ENCODE measurements at regions not wholly inside any gene's neighbourhood (a gene's known extent, or its start where the extent isn't known, plus 50 kb on each side); places are given as distances from the start of the nearest gene placed in this dataset.

DNA sequence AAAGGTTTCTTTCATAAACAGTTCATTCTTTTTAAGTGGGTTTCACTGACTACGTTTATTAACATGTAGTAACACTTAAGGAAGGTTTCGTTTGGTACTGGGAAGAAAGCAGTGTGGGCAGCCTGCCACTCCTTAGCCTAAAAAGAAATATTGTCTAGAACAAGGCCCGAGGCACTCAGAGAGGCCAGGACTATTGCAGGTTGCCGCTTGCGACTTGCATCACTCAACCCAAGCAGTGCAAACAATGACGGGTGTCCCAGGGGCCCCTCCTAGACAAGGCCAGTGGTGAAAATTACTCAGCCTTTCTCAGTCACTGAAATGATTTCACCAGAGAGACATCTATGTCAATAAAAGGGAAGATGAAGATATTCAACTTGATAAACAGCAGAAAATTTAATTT lies 243.9 kb downstream of the SNX13 start (continued):
- TF ChIP-seq, protein P1, sequence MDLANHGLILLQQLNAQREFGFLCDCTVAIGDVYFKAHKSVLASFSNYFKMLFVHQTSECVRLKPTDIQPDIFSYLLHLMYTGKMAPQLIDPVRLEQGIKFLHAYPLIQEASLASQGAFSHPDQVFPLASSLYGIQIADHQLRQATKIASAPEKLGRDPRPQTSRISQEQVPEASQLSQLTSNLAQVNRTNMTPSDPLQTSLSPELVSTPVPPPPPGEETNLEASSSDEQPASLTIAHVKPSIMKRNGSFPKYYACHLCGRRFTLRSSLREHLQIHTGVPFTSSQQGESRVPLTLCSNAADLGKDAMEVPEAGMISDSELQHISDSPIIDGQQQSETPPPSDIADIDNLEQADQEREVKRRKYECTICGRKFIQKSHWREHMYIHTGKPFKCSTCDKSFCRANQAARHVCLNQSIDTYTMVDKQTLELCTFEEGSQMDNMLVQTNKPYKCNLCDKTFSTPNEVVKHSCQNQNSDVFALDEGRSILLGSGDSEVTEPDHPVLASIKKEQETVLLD (CRISPR knock-in tag; IDR thresholded peaks at IDR 0.05; ENCODE audit: low read depth): no peak
- TF ChIP-seq PTBP1 (IDR thresholded peaks at IDR 0.05; ENCODE audit: low read depth, low read length, poor library complexity, severe bottlenecking): no peak
- TF ChIP-seq, protein P2, sequence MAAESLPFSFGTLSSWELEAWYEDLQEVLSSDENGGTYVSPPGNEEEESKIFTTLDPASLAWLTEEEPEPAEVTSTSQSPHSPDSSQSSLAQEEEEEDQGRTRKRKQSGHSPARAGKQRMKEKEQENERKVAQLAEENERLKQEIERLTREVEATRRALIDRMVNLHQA (CRISPR knock-in tag; IDR thresholded peaks at IDR 0.05): peak; percentile 90; the same call in 1 of the 2 replicates
- TF ChIP-seq, protein P3, sequence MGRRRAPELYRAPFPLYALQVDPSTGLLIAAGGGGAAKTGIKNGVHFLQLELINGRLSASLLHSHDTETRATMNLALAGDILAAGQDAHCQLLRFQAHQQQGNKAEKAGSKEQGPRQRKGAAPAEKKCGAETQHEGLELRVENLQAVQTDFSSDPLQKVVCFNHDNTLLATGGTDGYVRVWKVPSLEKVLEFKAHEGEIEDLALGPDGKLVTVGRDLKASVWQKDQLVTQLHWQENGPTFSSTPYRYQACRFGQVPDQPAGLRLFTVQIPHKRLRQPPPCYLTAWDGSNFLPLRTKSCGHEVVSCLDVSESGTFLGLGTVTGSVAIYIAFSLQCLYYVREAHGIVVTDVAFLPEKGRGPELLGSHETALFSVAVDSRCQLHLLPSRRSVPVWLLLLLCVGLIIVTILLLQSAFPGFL (CRISPR knock-in tag; IDR thresholded peaks at IDR 0.05): no peak
- no peak for TF ChIP-seq HDAC6 (IDR thresholded peaks at IDR 0.05; ENCODE audit: low read depth, low read length)
- TF ChIP-seq SOX6 (IDR thresholded peaks at IDR 0.05): no peak
- TF ChIP-seq SOX6 (CRISPR knock-in tag; IDR thresholded peaks at IDR 0.05): peak; percentile 76; the same call in 1 of the 2 replicates
- TF ChIP-seq REL (CRISPR knock-in tag; conservative IDR thresholded peaks at IDR 0.05): no peak
- no peak for TF ChIP-seq DMAP1 (CRISPR knock-in tag; IDR thresholded peaks at IDR 0.05)
- no peak for TF ChIP-seq ZNF251 (CRISPR knock-in tag; IDR thresholded peaks at IDR 0.05)
- TF ChIP-seq FOXP1 (IDR thresholded peaks at IDR 0.05): no peak
- TF ChIP-seq FOXP1 (CRISPR knock-in tag; IDR thresholded peaks at IDR 0.05): no peak
- TF ChIP-seq IKZF1 (IDR thresholded peaks at IDR 0.05): no peak
- TF ChIP-seq, protein P4, sequence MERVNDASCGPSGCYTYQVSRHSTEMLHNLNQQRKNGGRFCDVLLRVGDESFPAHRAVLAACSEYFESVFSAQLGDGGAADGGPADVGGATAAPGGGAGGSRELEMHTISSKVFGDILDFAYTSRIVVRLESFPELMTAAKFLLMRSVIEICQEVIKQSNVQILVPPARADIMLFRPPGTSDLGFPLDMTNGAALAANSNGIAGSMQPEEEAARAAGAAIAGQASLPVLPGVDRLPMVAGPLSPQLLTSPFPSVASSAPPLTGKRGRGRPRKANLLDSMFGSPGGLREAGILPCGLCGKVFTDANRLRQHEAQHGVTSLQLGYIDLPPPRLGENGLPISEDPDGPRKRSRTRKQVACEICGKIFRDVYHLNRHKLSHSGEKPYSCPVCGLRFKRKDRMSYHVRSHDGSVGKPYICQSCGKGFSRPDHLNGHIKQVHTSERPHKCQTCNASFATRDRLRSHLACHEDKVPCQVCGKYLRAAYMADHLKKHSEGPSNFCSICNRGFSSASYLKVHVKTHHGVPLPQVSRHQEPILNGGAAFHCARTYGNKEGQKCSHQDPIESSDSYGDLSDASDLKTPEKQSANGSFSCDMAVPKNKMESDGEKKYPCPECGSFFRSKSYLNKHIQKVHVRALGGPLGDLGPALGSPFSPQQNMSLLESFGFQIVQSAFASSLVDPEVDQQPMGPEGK (CRISPR knock-in tag; IDR thresholded peaks at IDR 0.05): peak; percentile 82
- TF ChIP-seq ZSCAN21 (CRISPR knock-in tag; IDR thresholded peaks at IDR 0.05; ENCODE audit: borderline replicate concordance): no peak
- TF ChIP-seq, protein P5, sequence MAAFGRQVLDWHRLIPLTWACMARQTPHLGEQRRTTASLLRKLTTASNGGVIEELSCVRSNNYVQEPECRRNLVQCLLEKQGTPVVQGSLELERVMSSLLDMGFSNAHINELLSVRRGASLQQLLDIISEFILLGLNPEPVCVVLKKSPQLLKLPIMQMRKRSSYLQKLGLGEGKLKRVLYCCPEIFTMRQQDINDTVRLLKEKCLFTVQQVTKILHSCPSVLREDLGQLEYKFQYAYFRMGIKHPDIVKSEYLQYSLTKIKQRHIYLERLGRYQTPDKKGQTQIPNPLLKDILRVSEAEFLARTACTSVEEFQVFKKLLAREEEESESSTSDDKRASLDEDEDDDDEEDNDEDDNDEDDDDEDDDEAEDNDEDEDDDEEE (CRISPR knock-in tag; IDR thresholded peaks at IDR 0.05): no peak
- TF ChIP-seq MBNL3 (CRISPR knock-in tag; conservative IDR thresholded peaks at IDR 0.05): no peak
- TF ChIP-seq ZFY (CRISPR knock-in tag; IDR thresholded peaks at IDR 0.05): peak; percentile 28; the same call in 1 of the 2 replicates
- no peak for TF ChIP-seq ETV6 (CRISPR knock-in tag; conservative IDR thresholded peaks at IDR 0.05)
- no peak for TF ChIP-seq FOXA1 (IDR thresholded peaks at IDR 0.05)
- TF ChIP-seq FOXA1 (CRISPR knock-in tag; IDR thresholded peaks at IDR 0.05): peak; percentile 47
- no peak for TF ChIP-seq NONO (IDR thresholded peaks at IDR 0.05)
- TF ChIP-seq NONO (CRISPR knock-in tag; conservative IDR thresholded peaks at IDR 0.05): no peak
- TF ChIP-seq ZNF674 (CRISPR knock-in tag; IDR thresholded peaks at IDR 0.05; ENCODE audit: low read depth): no peak
- peak; percentile 96 for TF ChIP-seq CEBPB (IDR thresholded peaks at IDR 0.05; ENCODE audit: borderline replicate concordance, low read depth, low read length)
- TF ChIP-seq SOX5 (CRISPR knock-in tag; IDR thresholded peaks at IDR 0.05; ENCODE audit: borderline replicate concordance): peak; percentile 19; the same call in 1 of the 2 replicates
- TF ChIP-seq FOXA3 (CRISPR knock-in tag; IDR thresholded peaks at IDR 0.05): peak; percentile 70
- TF ChIP-seq, protein P6, sequence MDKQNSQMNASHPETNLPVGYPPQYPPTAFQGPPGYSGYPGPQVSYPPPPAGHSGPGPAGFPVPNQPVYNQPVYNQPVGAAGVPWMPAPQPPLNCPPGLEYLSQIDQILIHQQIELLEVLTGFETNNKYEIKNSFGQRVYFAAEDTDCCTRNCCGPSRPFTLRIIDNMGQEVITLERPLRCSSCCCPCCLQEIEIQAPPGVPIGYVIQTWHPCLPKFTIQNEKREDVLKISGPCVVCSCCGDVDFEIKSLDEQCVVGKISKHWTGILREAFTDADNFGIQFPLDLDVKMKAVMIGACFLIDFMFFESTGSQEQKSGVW (CRISPR knock-in tag; IDR thresholded peaks at IDR 0.05; ENCODE audit: borderline replicate concordance): no peak
- no peak; the same call in 1 of the 2 replicates for TF ChIP-seq MED1 (CRISPR knock-in tag; IDR thresholded peaks at IDR 0.05)

Measured in HepG2 (cell line).